Brain microvascular endothelial cell (primary cell): ENCODE measurements at regions not wholly inside any gene's neighbourhood (a gene's known extent, or its start where the extent isn't known, plus 50 kb on each side); places are given as distances from the start of the nearest gene placed in this dataset.

ENCODE experiments used
- DNase-seq: peaks from one replicate; pipeline ENCODE4 v3.0.0-alpha.2; 2020
- H3K27ac ChIP-seq: fragments of 250-450 bp; sonication (Bioruptor Pico); 2 replicates; pipeline ENCODE4 v1.5.1; 2020; ENCODE audit warnings: mild to moderate bottlenecking, moderate library complexity
- H3K27me3 ChIP-seq: fragments of 250-450 bp; sonication (Bioruptor Pico); replicated peaks from 2 replicates; pipeline ENCODE4 v1.5.1; 2020; ENCODE audit warnings: mild to moderate bottlenecking
- H3K36me3 ChIP-seq: fragments of 250-450 bp; sonication (Bioruptor Pico); replicated peaks from 2 replicates; pipeline ENCODE4 v1.5.1; 2020; ENCODE audit warnings: mild to moderate bottlenecking
- H3K4me3 ChIP-seq: 2 replicates; pipeline ENCODE4 v1.5.1; 2011; ENCODE audit warnings: low read depth, mild to moderate bottlenecking, control low read depth, low read length, moderate library complexity
- CTCF ChIP-seq: IDR thresholded peaks from 2 replicates; pipeline ENCODE4 v1.5.1; 2011; ENCODE audit warnings: low read depth, mild to moderate bottlenecking, moderate library complexity, low read length, control low read depth, inconsistent platforms; ENCODE audit errors: missing control alignments
- in situ Hi-C: cut with HindIII; loops from 2 replicates; pipeline ENCODE4 v1.10.0; 2017; ENCODE audit warnings: low sequenced_read_pairs, low pct_ligation_motif_present

- Histone ChIP-seq H3K27me3 (no peaks in the 10 kb centered on the region), H3K27ac (no peak overlapping the region), H3K36me3 (no peaks in the 10 kb centered on the region), H3K4me3 (no peak overlapping the region)
- in situ Hi-C loops, result no loop called here
- DNase-seq, result peak; percentile 14
- TF ChIP-seq CTCF, result peak; percentile 55
Observed at GRCh38 chr13:26112843-26113242, 61.0 kb upstream of the SHISA2 start.

GRCh38 chr13:26111797-26112196 is 60.0 kb upstream of the SHISA2 start:
- DNase-seq, result no peak
- H3K27ac ChIP-seq, result no peak overlapping the region
- TF ChIP-seq CTCF, result no peak
- in situ Hi-C loops, result no loop called here
- no peaks in the 10 kb centered on the region for H3K36me3 ChIP-seq
- no peaks in the 10 kb centered on the region for H3K27me3 ChIP-seq
- H3K4me3 ChIP-seq, result no peak overlapping the region
